Activated T-cell treated with anti-CD3 and anti-CD28 coated beads for 1 hour (primary cell): ENCODE measurements at regions not wholly inside any gene's neighbourhood (a gene's known extent, or its start where the extent isn't known, plus 50 kb on each side); places are given as distances from the start of the nearest gene placed in this dataset.

ENCODE experiments used
- DNase-seq: peaks from one replicate; pipeline ENCODE4 v3.0.0-alpha.2; 2020; ENCODE audit warnings: low read depth

DNA sequence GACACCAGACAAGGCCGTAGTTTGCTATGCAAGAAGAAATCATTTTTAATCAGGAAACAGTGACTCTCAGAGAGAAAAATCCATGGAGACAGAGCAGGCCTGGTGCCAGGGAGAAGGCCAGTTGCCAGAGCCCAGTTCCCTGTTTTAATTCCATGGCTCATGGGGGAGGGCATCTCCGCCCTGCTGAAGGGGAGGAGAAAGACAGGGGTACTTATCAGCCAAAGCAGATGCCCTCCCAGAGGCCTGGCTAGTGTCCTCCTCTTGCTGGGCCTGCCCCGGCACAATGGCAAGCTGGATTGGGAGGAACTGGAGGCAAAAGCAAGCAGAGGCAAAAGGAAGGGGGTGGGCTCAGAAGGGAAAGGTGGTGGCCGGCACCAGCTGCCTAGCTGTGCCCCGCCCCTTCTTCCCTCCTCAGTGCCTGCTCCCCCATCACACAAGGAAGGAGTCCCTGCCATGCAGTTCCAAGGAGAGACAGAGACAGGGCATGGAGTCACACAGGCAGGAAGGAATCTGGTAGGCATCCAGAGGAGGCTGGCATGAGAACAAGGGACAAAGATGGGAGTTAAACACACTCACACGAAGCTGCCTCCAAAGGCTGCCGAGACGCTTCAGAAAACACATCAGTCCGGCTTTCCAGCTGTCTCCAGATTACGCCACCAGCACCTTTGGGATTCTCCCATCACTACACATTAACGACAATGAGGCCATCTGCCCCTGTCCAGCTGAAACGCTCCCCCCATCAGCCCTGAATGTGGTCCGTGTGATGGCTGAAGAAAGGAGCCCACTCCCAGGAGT is 591.8 kb downstream of the BUD13 start:
- no peak for DNase-seq

GRCh38 chr11:116179401-116179800 is 593.4 kb downstream of the BUD13 start:
- no peak for DNase-seq

- no peak for DNase-seq
Measured at GRCh38 chr11:116177521-116178210, 595.1 kb downstream of the BUD13 start.

DNA sequence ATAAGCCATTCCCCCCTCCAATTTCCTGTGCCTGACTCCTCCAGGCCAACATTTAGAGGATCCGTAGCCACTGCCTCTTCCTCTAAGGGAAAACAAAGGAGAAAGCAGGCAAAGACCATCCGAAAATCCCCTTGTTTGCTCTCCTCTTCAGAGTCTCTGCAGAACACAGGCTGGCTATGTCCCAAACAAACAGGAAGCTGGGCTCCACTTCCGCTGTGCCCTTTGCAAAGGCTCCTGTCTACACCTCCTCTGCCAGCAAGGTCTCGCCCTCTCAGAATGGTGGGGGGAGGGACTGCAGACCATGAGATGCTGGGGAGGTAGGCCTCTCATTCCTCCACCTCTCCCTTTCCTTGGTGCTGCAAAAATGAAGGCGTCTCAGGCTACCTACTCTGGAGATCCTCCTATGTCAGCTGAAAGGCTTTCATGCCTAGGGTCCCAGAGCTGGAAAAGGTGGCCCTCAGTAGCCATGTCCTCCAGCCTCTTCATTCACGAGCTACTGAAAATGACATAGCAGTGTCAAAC is 596.2 kb downstream of the BUD13 start:
- DNase-seq: no peak

- no peak for DNase-seq
Measured at GRCh38 chr11:116175707-116176106, 597.1 kb downstream of the BUD13 start.

DNA sequence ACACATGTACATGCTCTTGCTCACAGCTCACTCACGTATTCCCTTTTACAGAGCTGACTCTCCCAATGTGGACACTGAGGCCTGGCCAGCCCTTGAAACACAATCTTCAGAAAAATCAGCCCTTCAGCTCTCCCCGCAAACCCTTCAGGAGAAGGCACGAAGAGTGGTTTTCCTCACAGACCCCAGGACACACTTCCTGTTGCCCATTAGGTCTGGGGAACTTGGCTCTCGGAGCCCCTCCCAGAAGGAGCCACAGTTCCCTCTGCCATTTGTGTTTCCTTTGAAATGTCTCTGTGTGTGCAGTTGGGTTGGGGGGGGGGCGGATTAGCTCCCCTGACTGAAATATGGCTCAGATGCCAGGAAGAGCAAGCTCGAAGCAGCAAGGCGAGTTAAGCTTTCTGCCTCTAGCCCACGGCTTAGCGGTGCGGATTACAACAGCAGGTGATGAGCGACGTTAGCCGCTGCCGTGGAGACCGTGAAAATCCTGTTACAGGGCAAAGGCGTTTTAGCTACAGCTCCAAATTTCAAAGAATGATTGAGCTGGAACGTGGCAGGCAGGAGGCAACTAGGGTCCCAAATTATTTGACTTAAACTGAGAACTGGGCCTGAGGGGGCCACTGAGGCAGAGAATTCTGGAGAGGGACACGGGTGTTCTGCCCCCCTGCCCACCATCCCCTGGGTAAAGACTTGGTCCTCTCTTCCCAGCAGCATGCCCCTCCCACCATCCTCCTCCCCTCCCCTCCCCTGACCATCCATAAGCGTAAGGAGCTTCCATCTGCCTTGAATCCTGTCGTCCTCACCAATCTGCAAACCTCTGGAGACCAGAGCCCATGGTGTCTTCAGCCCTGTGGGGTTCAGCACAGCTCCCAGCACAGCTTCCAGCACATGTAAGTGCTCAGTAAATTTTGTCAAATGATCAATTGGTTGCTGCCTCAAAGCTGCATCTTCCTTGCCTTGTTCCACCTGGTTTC is 598.6 kb downstream of the BUD13 start:
- DNase-seq: no peak

DNA sequence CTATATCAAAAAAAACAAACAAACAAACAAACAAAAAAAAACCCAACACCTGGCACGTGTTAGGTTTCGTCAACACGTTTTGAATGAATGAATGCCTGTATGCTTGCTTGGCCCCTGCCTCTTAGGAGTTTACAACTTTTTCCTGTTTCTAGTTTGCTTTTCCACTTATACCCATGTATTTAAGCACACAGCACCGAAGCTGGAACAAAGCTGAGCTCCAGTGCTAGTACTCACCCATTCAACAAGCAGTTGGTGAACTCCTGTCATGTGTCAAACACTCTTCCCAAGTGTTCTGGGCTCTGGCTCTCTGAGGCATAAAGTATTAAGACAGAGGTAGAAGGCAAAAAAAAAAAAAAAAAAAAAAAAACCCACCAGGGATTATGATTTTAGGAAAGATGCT is 599.3 kb downstream of the BUD13 start:
- no peak for DNase-seq

GRCh38 chr11:116172851-116173250 is 599.9 kb downstream of the BUD13 start:
- no peak for DNase-seq

DNA sequence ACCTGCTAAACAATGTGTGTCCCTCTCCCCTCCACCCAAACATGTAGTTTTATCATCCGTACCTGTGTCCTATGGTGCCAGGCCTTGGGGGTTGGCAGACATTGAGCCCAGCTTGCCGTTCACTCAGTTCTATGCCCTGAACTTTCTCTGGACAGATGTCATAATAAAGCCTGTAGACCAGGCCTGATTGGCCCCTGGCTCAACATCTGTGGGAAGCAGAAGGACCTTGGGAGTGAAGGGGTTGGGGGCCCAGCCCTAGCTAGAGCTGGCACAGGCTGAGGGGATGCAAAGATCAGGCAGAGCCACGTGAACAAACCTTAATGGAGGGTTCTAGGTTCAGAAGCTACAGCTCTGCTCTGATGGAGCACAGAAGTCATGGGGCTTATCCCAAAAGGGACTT is 600.6 kb downstream of the BUD13 start:
- DNase-seq: no peak

DNA sequence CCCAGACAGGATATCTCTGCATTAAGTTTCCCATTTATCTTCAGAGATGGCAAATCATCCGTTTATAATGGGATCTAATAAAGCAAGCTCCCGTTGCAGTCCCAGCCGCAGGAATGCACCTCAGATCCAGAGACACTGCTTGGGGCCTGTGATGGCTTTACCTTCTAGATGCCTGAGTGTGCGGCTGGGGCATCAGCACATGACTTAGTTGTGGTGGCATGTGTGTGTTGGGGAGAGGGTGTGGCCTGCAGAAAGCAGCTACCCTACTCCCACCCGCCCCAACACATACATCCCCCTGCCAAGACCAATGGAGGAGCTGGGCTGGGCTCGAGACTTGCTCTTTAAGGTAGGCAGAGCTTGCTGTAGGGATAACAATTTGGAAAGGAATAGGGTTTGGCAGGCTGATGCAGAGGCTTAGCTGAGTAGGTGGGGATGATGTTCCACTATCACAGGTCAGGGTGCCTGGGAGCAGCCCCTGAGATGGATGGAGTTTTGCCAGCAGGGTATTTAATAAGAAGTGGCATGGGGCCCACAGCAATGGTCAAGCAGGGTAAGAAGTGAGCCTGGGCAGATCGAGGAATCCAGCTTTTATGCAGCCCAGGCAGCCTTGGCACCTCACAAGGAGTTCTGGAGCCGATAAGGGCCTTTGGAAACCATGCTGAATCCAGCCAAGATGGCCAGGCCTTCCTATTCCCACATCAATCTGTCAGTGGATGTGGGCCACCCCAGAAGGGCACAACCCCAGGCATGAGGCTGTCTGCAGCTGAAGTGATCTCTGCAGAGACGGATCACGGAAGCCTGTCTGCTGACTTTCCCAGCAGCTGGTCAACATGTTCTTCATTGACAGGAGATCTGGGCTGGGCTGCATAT is 601.3 kb downstream of the BUD13 start:
- no peak for DNase-seq

DNA sequence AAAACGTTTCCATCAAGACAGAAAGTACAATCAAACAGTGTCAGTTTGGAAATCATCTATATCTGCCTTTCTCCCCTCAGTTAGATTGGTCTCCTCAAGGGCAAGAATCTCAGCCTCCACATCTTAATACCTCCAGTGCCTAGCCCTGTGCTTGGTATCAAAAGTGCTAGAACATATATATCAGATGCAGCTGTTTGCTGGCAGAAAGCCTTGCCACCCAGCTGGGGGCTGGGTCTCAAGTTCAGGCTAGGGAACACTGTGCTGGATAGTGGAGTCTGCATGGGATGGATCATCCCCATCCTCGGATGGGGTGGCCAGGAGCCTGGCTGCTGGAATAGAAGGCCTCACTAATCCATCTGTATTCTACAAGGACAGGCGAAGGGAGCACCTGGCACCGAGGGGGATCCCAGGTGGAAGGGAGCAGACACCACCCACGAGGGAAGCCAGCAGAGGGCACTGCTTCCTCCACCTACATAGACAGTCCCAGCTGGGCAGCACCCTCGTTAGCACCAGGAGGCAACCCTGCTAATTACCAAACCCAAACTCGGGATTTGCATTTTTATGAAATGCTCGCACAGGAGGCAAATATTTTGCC is 602.2 kb downstream of the BUD13 start:
- DNase-seq: no peak

GRCh38 chr11:116169776-116170175 is 603.0 kb downstream of the BUD13 start:
- DNase-seq: no peak

DNA sequence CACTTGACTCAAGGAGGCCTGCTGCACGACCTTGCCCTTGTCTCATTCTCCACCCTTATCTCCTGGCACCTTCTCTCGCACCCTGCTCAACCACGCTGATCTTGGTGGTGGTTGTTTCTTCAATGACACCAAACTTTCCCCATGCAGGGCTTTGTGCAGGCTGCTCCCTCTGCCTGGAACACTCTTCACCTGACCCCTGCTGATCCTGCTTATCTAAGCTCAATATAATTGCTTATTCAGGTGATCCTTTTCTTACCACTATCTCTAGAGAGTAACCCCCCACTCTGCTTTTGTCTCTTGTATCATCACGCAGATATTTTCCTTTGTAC is 604.4 kb downstream of the BUD13 start:
- no peak for DNase-seq

GRCh38 chr11:116167706-116168458 is 604.9 kb downstream of the BUD13 start:
- DNase-seq: no peak

GRCh38 chr11:116166573-116167465 is 606.0 kb downstream of the BUD13 start:
- no peak for DNase-seq

DNA sequence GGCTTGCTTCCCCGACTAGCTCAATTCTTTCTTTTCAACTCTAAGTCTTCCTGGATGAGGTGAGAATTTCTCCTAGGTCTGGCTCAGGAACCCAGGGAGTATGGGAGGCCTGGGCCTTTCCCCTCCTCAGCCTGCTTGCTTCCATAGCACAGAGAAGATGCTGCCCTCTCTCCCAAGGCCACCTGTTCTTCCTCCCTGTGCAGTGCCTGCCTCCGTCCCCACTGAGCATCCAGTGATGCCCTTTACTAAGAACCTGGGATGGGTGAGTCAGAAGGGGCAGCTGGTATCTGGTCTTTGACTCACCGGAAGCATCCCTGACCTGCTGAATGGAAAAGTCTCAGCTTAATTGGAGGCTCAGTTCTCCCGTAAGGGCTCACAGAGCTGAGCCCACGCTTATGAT is 607.9 kb downstream of the BUD13 start:
- no peak for DNase-seq

DNA sequence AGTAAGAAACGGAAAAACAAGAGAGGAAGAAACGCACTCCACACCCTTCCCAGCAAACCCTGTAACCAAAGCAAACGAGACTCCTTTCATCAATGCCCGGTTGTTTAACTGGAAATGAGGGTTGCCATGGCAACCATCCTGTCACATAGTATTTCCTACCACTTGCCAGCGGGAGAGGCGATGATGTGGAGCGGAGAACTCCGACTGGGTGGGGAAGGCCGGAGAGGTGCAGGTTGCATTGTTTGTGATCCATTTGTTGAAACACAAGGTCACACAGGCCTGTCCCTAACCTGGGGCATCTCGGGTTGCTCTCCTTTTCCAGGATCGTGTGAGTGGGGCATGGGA is 609.9 kb downstream of the BUD13 start:
- DNase-seq: no peak

GRCh38 chr11:116162086-116162885 is 610.5 kb downstream of the BUD13 start:
- DNase-seq: no peak

GRCh38 chr11:116148645-116149044 is 624.1 kb downstream of the BUD13 start:
- DNase-seq: no peak
